GM23338 (cell line): ENCODE measurements at regions not wholly inside any gene's neighbourhood (a gene's known extent, or its start where the extent isn't known, plus 50 kb on each side); places are given as distances from the start of the nearest gene placed in this dataset.

Experiments used
- ATAC-seq: fragments of 200-7000 bp; cut with Tn5 transposase; 3 replicates; pipeline ENCODE4 v1.9.1; 2020
- DNase-seq: peaks from one replicate; pipeline ENCODE4 v3.0.0-alpha.2; 2015; ENCODE audit warnings: low spot score
- H2AFZ ChIP-seq: fragments of 200-600 bp; sonication (generic); 2 replicates; pipeline ENCODE4 v1.8.0; 2016; ENCODE audit warnings: antibody characterized with exemption, mild to moderate bottlenecking, moderate library complexity
- H3F3A ChIP-seq: fragments of 200-600 bp; sonication (generic); replicated peaks from 2 replicates; pipeline ENCODE4 v1.8.0; 2017; ENCODE audit warnings: antibody characterized with exemption, mixed run types, low read depth
- H3K27ac ChIP-seq: fragments of 200-600 bp; sonication (generic); 2 replicates; pipeline ENCODE4 v1.6.1; 2016; ENCODE audit warnings: low read depth
- H3K27me3 ChIP-seq: fragments of 200-600 bp; sonication (generic); 2 replicates; pipeline ENCODE4 v1.8.0; 2016; ENCODE audit warnings: mild to moderate bottlenecking, mixed run types, moderate library complexity; ENCODE audit not compliant: insufficient read depth
- H3K36me3 ChIP-seq: fragments of 200-600 bp; sonication (generic); 2 replicates; pipeline ENCODE4 v1.8.0; 2016; ENCODE audit warnings: mild to moderate bottlenecking; ENCODE audit not compliant: insufficient read depth
- H3K4me1 ChIP-seq: fragments of 200-600 bp; sonication (generic); 2 replicates; pipeline ENCODE4 v1.8.0; 2016; ENCODE audit warnings: mild to moderate bottlenecking, moderate library complexity; ENCODE audit not compliant: insufficient read depth
- H3K4me2 ChIP-seq: fragments of 200-600 bp; sonication (generic); 2 replicates; pipeline ENCODE4 v1.7.1; 2017; ENCODE audit warnings: mixed run types
- H3K4me3 ChIP-seq: fragments of 200-600 bp; sonication (generic); 2 replicates; pipeline ENCODE4 v1.6.1; 2016; ENCODE audit warnings: mixed run types
- H3K79me2 ChIP-seq: fragments of 200-600 bp; sonication (generic); replicated peaks from 2 replicates; pipeline ENCODE4 v1.8.0; 2017; ENCODE audit warnings: mild to moderate bottlenecking; ENCODE audit not compliant: insufficient read depth
- H3K9me2 ChIP-seq: fragments of 200-600 bp; sonication (generic); 2 replicates; pipeline ENCODE4 v1.8.0; 2017; ENCODE audit not compliant: insufficient read depth
- H4K20me1 ChIP-seq: fragments of 200-600 bp; sonication (generic); replicated peaks from 2 replicates; pipeline ENCODE4 v1.8.0; 2017; ENCODE audit warnings: mild to moderate bottlenecking; ENCODE audit not compliant: insufficient read depth
- H3K27ac Mint-ChIP-seq: 2 replicates; pipeline ENCODE4 v1.8.0; 2020; ENCODE audit warnings: inconsistent platforms, mild to moderate bottlenecking, moderate library complexity, mixed read lengths
- H3K27me3 Mint-ChIP-seq: 3 replicates; pipeline ENCODE4 v1.8.0; 2022; ENCODE audit warnings: low read depth, mild to moderate bottlenecking, moderate library complexity, mixed read lengths, inconsistent platforms; ENCODE audit not compliant: insufficient read depth, poor library complexity
- H3K36me3 Mint-ChIP-seq: 3 replicates; pipeline ENCODE4 v1.8.0; 2021; ENCODE audit warnings: low read depth, mild to moderate bottlenecking, inconsistent platforms, moderate library complexity, mixed read lengths
- H3K4me1 Mint-ChIP-seq: 3 replicates; pipeline ENCODE4 v1.8.0; 2020; ENCODE audit warnings: mild to moderate bottlenecking, inconsistent platforms, mixed read lengths
- H3K4me3 Mint-ChIP-seq: 3 replicates; pipeline ENCODE4 v1.8.0; 2021; ENCODE audit warnings: moderate library complexity, mild to moderate bottlenecking, inconsistent platforms, mixed read lengths
- H3K9me3 Mint-ChIP-seq: 3 replicates; pipeline ENCODE4 v1.8.0; 2020; ENCODE audit warnings: moderate library complexity, mild to moderate bottlenecking, inconsistent platforms, mixed read lengths
- CREB1 ChIP-seq: fragments of 250-450 bp; sonication (Bioruptor Pico); IDR thresholded peaks from 2 replicates; pipeline ENCODE4 v1.5.0; 2020; ENCODE audit warnings: low read depth, mild to moderate bottlenecking, moderate library complexity
- EZH2 ChIP-seq: fragments of 200-600 bp; sonication (generic); IDR thresholded peaks from one replicate; pipeline ENCODE4 v1.8.0; 2017; ENCODE audit warnings: antibody characterized with exemption, mild to moderate bottlenecking, low read depth; ENCODE audit not compliant: unreplicated experiment
- EZH2phosphoT487 ChIP-seq: fragments of 200-600 bp; sonication (generic); IDR thresholded peaks from one replicate; pipeline ENCODE4 v1.8.1; 2018; ENCODE audit warnings: antibody characterized with exemption; ENCODE audit not compliant: unreplicated experiment
- POLR2AphosphoS5 ChIP-seq: IDR thresholded peaks from 2 replicates; pipeline ENCODE4 v1.6.1; 2016; ENCODE audit warnings: antibody characterized with exemption, low read depth
- STAT1 ChIP-seq: IDR thresholded peaks from one replicate; pipeline ENCODE4 v1.6.1; 2016; ENCODE audit warnings: antibody characterized with exemption; ENCODE audit not compliant: unreplicated experiment
- TF ChIP-seq, protein P1 (sequence below): fragments of 250-450 bp; sonication (Bioruptor Pico); IDR thresholded peaks from 2 replicates; pipeline ENCODE4 v1.5.0; 2020; ENCODE audit warnings: mild to moderate bottlenecking, moderate library complexity
- TF ChIP-seq, protein P2 (sequence below), 2 experiments: fragments of 200-600 bp in 1 of 2; sonication (generic) in 1 of 2; conservative IDR thresholded peaks; 2 replicates each; pipeline versions ENCODE4 v1.5.1 to v1.6.1; 2016 to 2017; ENCODE audit warnings: antibody characterized with exemption in 2 of 2, low read depth in 2 of 2, mild to moderate bottlenecking in 2 of 2, moderate library complexity in 1 of 2

DNA sequence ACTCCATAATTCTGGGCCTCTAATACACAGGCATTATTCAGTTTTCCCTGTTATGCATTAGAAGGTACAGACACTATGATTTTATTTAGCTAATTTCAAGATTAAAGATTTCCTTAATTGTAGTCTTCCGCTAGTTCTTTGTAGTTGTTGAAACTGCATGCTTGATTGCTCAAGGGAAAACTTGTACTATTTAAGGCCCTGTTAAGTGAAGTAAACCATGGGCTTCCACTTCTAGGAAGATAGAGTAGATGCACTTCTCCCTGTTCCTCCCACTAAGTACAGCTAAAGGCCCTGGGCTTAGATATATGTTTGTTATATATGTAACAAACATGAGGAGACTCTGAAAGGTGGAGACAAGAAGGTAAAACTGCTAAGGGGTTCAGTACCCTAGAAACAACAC, 215.8 kb upstream of the LEF1 start (continued):
- TF ChIP-seq, protein P1, sequence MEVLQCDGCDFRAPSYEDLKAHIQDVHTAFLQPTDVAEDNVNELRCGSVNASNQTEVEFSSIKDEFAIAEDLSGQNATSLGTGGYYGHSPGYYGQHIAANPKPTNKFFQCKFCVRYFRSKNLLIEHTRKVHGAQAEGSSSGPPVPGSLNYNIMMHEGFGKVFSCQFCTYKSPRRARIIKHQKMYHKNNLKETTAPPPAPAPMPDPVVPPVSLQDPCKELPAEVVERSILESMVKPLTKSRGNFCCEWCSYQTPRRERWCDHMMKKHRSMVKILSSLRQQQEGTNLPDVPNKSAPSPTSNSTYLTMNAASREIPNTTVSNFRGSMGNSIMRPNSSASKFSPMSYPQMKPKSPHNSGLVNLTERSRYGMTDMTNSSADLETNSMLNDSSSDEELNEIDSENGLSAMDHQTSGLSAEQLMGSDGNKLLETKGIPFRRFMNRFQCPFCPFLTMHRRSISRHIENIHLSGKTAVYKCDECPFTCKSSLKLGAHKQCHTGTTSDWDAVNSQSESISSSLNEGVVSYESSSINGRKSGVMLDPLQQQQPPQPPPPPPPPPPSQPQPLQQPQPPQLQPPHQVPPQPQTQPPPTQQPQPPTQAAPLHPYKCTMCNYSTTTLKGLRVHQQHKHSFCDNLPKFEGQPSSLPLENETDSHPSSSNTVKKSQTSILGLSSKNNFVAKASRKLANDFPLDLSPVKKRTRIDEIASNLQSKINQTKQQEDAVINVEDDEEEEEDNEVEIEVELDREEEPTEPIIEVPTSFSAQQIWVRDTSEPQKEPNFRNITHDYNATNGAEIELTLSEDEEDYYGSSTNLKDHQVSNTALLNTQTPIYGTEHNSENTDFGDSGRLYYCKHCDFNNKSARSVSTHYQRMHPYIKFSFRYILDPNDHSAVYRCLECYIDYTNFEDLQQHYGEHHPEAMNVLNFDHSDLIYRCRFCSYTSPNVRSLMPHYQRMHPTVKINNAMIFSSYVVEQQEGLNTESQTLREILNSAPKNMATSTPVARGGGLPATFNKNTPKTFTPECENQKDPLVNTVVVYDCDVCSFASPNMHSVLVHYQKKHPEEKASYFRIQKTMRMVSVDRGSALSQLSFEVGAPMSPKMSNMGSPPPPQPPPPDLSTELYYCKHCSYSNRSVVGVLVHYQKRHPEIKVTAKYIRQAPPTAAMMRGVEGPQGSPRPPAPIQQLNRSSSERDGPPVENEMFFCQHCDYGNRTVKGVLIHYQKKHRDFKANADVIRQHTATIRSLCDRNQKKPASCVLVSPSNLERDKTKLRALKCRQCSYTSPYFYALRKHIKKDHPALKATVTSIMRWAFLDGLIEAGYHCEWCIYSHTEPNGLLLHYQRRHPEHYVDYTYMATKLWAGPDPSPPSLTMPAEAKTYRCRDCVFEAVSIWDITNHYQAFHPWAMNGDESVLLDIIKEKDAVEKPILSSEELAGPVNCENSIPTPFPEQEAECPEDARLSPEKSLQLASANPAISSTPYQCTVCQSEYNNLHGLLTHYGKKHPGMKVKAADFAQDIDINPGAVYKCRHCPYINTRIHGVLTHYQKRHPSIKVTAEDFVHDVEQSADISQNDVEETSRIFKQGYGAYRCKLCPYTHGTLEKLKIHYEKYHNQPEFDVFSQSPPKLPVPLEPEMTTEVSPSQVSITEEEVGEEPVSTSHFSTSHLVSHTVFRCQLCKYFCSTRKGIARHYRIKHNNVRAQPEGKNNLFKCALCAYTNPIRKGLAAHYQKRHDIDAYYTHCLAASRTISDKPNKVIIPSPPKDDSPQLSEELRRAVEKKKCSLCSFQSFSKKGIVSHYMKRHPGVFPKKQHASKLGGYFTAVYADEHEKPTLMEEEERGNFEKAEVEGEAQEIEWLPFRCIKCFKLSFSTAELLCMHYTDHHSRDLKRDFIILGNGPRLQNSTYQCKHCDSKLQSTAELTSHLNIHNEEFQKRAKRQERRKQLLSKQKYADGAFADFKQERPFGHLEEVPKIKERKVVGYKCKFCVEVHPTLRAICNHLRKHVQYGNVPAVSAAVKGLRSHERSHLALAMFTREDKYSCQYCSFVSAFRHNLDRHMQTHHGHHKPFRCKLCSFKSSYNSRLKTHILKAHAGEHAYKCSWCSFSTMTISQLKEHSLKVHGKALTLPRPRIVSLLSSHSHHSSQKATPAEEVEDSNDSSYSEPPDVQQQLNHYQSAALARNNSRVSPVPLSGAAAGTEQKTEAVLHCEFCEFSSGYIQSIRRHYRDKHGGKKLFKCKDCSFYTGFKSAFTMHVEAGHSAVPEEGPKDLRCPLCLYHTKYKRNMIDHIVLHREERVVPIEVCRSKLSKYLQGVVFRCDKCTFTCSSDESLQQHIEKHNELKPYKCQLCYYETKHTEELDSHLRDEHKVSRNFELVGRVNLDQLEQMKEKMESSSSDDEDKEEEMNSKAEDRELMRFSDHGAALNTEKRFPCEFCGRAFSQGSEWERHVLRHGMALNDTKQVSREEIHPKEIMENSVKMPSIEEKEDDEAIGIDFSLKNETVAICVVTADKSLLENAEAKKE (CRISPR knock-in tag): no peak
- TF ChIP-seq EZH2phosphoT487: no peak
- TF ChIP-seq POLR2AphosphoS5: no peak
- TF ChIP-seq, protein P2, sequence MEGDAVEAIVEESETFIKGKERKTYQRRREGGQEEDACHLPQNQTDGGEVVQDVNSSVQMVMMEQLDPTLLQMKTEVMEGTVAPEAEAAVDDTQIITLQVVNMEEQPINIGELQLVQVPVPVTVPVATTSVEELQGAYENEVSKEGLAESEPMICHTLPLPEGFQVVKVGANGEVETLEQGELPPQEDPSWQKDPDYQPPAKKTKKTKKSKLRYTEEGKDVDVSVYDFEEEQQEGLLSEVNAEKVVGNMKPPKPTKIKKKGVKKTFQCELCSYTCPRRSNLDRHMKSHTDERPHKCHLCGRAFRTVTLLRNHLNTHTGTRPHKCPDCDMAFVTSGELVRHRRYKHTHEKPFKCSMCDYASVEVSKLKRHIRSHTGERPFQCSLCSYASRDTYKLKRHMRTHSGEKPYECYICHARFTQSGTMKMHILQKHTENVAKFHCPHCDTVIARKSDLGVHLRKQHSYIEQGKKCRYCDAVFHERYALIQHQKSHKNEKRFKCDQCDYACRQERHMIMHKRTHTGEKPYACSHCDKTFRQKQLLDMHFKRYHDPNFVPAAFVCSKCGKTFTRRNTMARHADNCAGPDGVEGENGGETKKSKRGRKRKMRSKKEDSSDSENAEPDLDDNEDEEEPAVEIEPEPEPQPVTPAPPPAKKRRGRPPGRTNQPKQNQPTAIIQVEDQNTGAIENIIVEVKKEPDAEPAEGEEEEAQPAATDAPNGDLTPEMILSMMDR (conservative IDR thresholded peaks at IDR 0.05; ENCODE audit: low read depth in 2 of 2): no peak
- TF ChIP-seq CREB1 (CRISPR knock-in tag): no peak
- no peak for TF ChIP-seq EZH2

DNA sequence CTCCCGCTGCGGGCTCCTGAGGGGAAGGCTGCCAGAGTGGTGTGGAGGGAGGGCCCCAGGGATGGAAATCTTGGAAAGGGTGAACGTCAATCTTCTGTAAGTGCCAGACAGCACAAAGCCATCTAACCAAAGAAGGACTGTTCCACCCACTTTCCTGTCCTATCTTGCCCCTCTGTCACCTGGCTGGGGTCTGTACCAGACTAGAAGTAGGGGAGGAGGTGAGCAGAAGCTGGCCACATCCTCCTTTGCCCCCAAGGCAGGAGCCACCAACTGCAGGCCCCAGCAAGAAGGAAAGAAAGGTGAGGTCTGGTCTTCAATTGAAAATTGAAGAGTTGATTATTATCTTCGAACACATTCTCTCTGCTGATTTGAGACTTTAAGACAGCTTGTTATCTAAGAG, 214.4 kb upstream of the LEF1 start:
- Histone ChIP-seq H3K79me2 (no peaks in the 10 kb centered on the region), H3K36me3 (no peaks in the 10 kb centered on the region), H3K27ac (no peak overlapping the region), H4K20me1 (no peaks in the 10 kb centered on the region), H3K27me3 (no peaks in the 10 kb centered on the region), H3F3A (no peaks in the 10 kb centered on the region), H3K9me2 (no peaks in the 10 kb centered on the region), H3K4me2 (no peak overlapping the region), H3K4me1 (0 out of 2 replicates have a peak, but pooled peaks cover 6% of the 10 kb centered on the region), H3K4me3 (no peak overlapping the region), H2AFZ (no peak overlapping the region)
- DNase-seq (no peak), ATAC-seq (no peak)
- Mint-ChIP-seq H3K4me1 (peaks cover 7% of the 10 kb centered on the region; the same call in 2 of the 3 replicates), H3K27me3 (no peaks in the 10 kb centered on the region), H3K36me3 (no peaks in the 10 kb centered on the region), H3K4me3 (no peak overlapping the region), H3K27ac (no peak overlapping the region), H3K9me3 (no peaks in the 10 kb centered on the region)
- TF ChIP-seq, protein P1 (CRISPR knock-in tag): no peak
- no peak for TF ChIP-seq STAT1
- TF ChIP-seq POLR2AphosphoS5: no peak
